ENCODE measurements at regions not wholly inside any gene's neighbourhood (a gene's known extent, or its start where the extent isn't known, plus 50 kb on each side); places are given as distances from the start of the nearest gene placed in this dataset.
"Not testable (repeated sequence)": the region's sequence is repeated elsewhere in the genome, so short reads cannot be mapped to it uniquely, and the experiment has no call there.

DNA sequence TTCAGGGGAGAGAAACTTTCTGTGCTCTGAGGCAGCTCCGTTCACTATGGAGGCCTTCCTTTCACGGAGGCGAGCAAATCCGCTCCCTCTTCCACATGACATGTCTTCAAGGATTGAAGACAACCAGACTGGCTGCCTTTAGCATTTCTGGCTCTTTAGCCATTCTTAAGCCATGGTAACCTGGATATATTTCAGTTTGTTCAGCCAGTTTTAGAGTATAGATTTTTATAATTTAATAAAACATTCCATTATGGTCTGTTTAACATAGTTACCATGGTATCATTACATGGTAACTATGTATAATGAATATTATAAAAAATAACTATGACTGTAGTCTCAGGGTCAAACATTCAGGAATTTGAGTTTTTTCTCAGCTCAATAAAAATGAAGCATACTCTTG lies 54.2 kb upstream of the NFIA start:
- H3K36me3 ChIP-seq (ENCODE audit: control insufficient read depth, insufficient read depth, low read length), result no peaks in the 10 kb centered on the region
- H3K4me1 Mint-ChIP-seq, result no peaks in the 10 kb centered on the region
- DNase-seq (no peak), ATAC-seq (ENCODE audit: low read depth in 2 of 2) (no peak)
- H3K4me3 ChIP-seq (ENCODE audit: low read depth, low read length), result no peak overlapping the region
- peaks cover 0 to 2% (median 0%) of the 10 kb centered on the region in 7 donors for H3K9me3 Mint-ChIP-seq
- no peaks in the 10 kb centered on the region for H3K27me3 ChIP-seq (ENCODE audit: control insufficient read depth, insufficient read depth, low read length)
- H3K27ac Mint-ChIP-seq, result no peak overlapping the region
- H3K4me3 Mint-ChIP-seq, result no peak overlapping the region
- H3K27ac ChIP-seq (ENCODE audit: insufficient read depth, low read length, poor library complexity, severe bottlenecking), result no peak overlapping the region
- H3K9me3 ChIP-seq (ENCODE audit: control insufficient read depth in 2 of 2, low read length in 2 of 2), result no peaks in the 10 kb centered on the region
- no peaks in the 10 kb centered on the region for H3K4me1 ChIP-seq (ENCODE audit: control insufficient read depth, insufficient read depth, low read length, poor library complexity, severe bottlenecking)
- H3K27me3 Mint-ChIP-seq, result peaks cover 12% of the 10 kb centered on the region
- H3K36me3 Mint-ChIP-seq, result no peaks in the 10 kb centered on the region

DNA sequence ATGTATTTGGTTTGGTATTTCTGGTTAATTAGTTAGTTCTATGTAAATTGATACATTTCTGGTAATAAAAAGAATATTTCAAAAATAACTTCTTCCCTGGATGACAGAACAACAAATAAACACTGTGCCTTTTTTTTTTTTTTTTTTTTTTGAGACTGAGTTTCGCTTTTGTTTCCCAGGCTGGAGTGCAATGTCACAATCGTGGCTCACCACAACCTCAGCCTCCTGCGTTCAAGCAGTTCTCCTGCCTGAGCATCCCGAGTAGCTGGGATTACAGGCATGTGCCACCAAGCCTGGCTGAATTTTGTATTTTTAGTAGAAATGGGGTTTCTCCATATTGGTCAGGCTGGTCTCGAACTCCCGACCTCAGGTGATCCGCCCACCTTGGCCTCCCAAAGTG lies 64.3 kb upstream of the NFIA start:
- not testable (repeated sequence) for H3K9me3 ChIP-seq (ENCODE audit: control insufficient read depth in 2 of 2, low read length in 2 of 2); H3K9me3 Mint-ChIP-seq; H3K27ac ChIP-seq (ENCODE audit: insufficient read depth, low read length, poor library complexity, severe bottlenecking); DNase-seq; H3K4me1 Mint-ChIP-seq; H3K36me3 ChIP-seq (ENCODE audit: control insufficient read depth, insufficient read depth, low read length); H3K4me3 Mint-ChIP-seq; H3K4me3 ChIP-seq (ENCODE audit: low read depth, low read length); H3K36me3 Mint-ChIP-seq; H3K4me1 ChIP-seq (ENCODE audit: control insufficient read depth, insufficient read depth, low read length, poor library complexity, severe bottlenecking); ATAC-seq (ENCODE audit: low read depth in 2 of 2); H3K27ac Mint-ChIP-seq; H3K27me3 ChIP-seq (ENCODE audit: control insufficient read depth, insufficient read depth, low read length)
- H3K27me3 Mint-ChIP-seq, result peaks cover 22% of the 10 kb centered on the region

DNA sequence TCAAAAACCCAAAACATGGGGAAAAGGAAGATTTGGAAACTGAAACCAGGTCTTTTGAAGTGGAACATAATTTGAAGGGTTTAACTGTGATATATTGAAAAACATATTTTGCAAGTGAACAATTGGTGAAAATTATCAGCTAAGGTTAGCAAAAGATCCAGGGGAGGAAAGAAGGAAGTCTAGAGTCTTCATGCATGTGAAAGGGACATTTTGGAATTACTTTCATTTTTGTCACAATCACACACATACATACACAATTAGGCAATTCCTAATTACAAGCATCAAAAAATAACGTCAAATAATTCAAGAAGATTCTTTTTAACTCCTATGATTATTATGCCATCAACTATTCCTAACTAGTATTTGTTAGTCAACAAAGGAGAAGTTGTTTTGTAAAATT lies 64.7 kb upstream of the NFIA start:
- H3K27me3 Mint-ChIP-seq, result peaks cover 22% of the 10 kb centered on the region
- H3K9me3 Mint-ChIP-seq, result no peaks in the 10 kb centered on the region
- H3K9me3 ChIP-seq (ENCODE audit: control insufficient read depth in 2 of 2, low read length in 2 of 2), result no peaks in the 10 kb centered on the region
- H3K27ac ChIP-seq (ENCODE audit: insufficient read depth, low read length, poor library complexity, severe bottlenecking), result no peak overlapping the region
- no peak overlapping the region for H3K4me3 Mint-ChIP-seq
- no peak overlapping the region for H3K27ac Mint-ChIP-seq
- peaks cover 4% of the 10 kb centered on the region for H3K27me3 ChIP-seq (ENCODE audit: control insufficient read depth, insufficient read depth, low read length)
- no peaks in the 10 kb centered on the region for H3K4me1 ChIP-seq (ENCODE audit: control insufficient read depth, insufficient read depth, low read length, poor library complexity, severe bottlenecking)
- H3K4me1 Mint-ChIP-seq, result peaks cover 0 to 3% (median 1%) of the 10 kb centered on the region in 4 donors
- no peaks in the 10 kb centered on the region for H3K36me3 Mint-ChIP-seq
- H3K36me3 ChIP-seq (ENCODE audit: control insufficient read depth, insufficient read depth, low read length), result no peaks in the 10 kb centered on the region
- no peak overlapping the region for H3K4me3 ChIP-seq (ENCODE audit: low read depth, low read length)
- DNase-seq (no peak), ATAC-seq (ENCODE audit: low read depth in 2 of 2) (no peak)

DNA sequence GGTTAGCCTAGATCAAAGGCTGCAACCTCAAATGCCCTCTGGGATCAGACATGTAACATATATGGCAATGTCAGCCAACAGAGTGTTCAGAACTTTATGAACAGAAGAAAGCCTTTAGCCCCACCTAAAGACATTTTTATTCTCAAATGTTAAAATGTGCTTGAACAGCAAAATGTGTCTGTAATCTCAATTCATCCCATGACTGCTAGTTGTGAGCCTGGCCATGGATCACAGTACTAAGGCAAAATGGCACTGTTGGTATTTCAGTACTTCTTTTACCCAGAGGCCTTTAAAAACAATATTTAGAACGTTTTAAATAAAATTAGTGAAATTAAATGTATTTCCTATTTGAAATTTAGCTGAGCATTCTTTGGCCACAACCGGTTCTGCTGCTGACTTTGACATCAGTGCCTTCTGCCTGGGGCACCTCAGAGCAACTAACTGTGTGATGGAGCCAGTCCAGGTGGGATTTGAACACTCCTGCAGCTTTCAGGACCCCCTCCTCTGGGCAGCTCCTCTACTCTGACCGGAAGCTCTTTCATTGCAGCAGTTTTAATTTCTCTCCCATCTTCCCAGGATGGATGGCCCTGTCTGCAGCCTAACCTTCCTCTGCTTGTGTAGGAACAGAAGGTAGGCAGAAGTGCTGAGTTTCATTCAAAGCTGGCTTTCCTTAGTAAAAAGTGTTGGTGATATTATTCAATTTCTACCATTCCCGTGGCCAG lies 68.3 kb upstream of the NFIA start:
- no peak overlapping the region for H3K4me3 Mint-ChIP-seq
- no peak for ATAC-seq (ENCODE audit: low read depth in 2 of 2)
- H3K27me3 ChIP-seq (ENCODE audit: control insufficient read depth, insufficient read depth, low read length), result peaks cover 2% of the 10 kb centered on the region
- no peaks in the 10 kb centered on the region for H3K4me1 ChIP-seq (ENCODE audit: control insufficient read depth, insufficient read depth, low read length, poor library complexity, severe bottlenecking)
- H3K4me3 ChIP-seq (ENCODE audit: low read depth, low read length), result no peak overlapping the region
- H3K9me3 ChIP-seq (ENCODE audit: control insufficient read depth in 2 of 2, low read length in 2 of 2), result no peaks in the 10 kb centered on the region
- no peaks in the 10 kb centered on the region for H3K36me3 ChIP-seq (ENCODE audit: control insufficient read depth, insufficient read depth, low read length)
- H3K27ac ChIP-seq (ENCODE audit: insufficient read depth, low read length, poor library complexity, severe bottlenecking), result no peak overlapping the region
- peaks cover 23% of the 10 kb centered on the region for H3K27me3 Mint-ChIP-seq
- no peaks in the 10 kb centered on the region for H3K36me3 Mint-ChIP-seq
- H3K4me1 Mint-ChIP-seq, result peaks cover 0 to 3% (median 1%) of the 10 kb centered on the region in 4 donors
- H3K9me3 Mint-ChIP-seq, result no peaks in the 10 kb centered on the region
- DNase-seq, result no peak
- H3K27ac Mint-ChIP-seq, result no peak overlapping the region

DNA sequence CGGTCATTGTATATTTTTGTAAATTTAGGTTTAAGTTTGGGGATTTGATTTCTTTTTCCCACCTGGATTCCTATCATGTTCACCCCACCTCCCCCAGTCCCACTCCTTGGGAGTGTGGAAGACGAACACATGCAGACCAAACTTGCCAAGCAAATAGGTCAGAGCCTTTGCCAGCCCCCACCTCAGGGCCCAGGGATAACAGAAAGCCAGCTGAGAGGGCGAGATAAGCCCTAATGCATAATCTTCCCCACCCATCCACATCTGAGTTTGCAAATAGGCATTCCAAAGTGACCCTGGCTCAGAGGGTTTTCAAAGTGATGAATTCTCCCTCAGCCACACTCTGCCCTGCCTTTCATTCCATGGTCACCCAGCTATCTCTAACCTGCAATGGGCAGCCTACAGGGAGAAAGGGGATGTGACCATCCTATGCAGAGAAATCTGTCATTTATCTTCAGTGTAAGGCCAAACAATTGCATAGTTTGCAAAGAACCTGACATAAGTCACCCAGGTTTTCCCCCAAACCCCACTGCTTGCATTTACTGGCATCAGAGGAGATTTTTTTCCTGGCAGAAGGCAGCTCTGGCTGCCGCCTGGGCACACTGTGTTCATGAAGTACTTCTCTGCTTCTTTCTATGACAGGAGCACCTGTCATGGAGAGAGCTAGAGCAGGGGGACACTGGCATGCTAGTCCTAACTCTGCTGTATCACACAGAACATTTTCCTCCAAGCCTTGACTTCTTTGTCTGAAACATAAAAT lies 69.0 kb upstream of the NFIA start:
- Histone ChIP-seq H3K27me3 (ENCODE audit: control insufficient read depth, insufficient read depth, low read length) (peaks cover 2% of the 10 kb centered on the region), H3K36me3 (ENCODE audit: control insufficient read depth, insufficient read depth, low read length) (no peaks in the 10 kb centered on the region), H3K4me3 (ENCODE audit: low read depth, low read length) (no peak overlapping the region), H3K4me1 (ENCODE audit: control insufficient read depth, insufficient read depth, low read length, poor library complexity, severe bottlenecking) (no peaks in the 10 kb centered on the region), H3K27ac (ENCODE audit: insufficient read depth, low read length, poor library complexity, severe bottlenecking) (no peak overlapping the region), H3K9me3 (ENCODE audit: control insufficient read depth in 2 of 2, low read length in 2 of 2) (no peaks in the 10 kb centered on the region)
- Mint-ChIP-seq H3K4me1 (peaks cover 0 to 3% (median 1%) of the 10 kb centered on the region in 4 donors), H3K9me3 (no peaks in the 10 kb centered on the region), H3K4me3 (no peak overlapping the region), H3K27ac (no peak overlapping the region), H3K36me3 (no peaks in the 10 kb centered on the region), H3K27me3 (peaks cover 23% of the 10 kb centered on the region)
- DNase-seq (no peak), ATAC-seq (ENCODE audit: low read depth in 2 of 2) (no peak)

DNA sequence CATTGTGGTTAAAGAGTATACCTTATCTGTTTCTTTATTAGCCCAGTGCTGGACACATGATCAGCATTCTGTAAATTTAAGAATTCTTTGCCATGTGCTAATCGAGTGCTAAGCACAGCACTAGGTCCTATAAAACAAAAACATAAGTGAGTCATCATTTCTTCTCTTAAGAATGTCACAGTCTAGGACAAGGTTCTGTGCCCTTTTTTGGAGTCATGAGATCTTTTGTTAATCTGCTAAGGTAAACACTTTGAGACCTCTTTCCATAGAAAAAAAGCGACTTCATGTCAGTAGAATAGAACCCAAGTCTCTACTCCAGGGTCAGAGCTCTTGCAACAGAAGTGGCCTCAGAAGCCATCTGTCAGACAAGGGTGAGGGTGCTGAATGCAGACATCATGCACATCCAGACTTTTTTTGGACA lies 70.0 kb upstream of the NFIA start:
- Histone ChIP-seq H3K36me3 (ENCODE audit: control insufficient read depth, insufficient read depth, low read length) (no peaks in the 10 kb centered on the region), H3K27ac (ENCODE audit: insufficient read depth, low read length, poor library complexity, severe bottlenecking) (no peak overlapping the region), H3K27me3 (ENCODE audit: control insufficient read depth, insufficient read depth, low read length) (peaks cover 2% of the 10 kb centered on the region), H3K4me1 (ENCODE audit: control insufficient read depth, insufficient read depth, low read length, poor library complexity, severe bottlenecking) (no peaks in the 10 kb centered on the region), H3K9me3 (ENCODE audit: control insufficient read depth in 2 of 2, low read length in 2 of 2) (no peaks in the 10 kb centered on the region), H3K4me3 (ENCODE audit: low read depth, low read length) (no peak overlapping the region)
- Mint-ChIP-seq H3K4me1 (no peaks in the 10 kb centered on the region), H3K4me3 (no peak overlapping the region), H3K27me3 (peaks cover 19% of the 10 kb centered on the region), H3K27ac (no peak overlapping the region), H3K9me3 (no peaks in the 10 kb centered on the region), H3K36me3 (no peaks in the 10 kb centered on the region)
- DNase-seq, result no peak
- ATAC-seq (ENCODE audit: low read depth in 2 of 2), result no peak

DNA sequence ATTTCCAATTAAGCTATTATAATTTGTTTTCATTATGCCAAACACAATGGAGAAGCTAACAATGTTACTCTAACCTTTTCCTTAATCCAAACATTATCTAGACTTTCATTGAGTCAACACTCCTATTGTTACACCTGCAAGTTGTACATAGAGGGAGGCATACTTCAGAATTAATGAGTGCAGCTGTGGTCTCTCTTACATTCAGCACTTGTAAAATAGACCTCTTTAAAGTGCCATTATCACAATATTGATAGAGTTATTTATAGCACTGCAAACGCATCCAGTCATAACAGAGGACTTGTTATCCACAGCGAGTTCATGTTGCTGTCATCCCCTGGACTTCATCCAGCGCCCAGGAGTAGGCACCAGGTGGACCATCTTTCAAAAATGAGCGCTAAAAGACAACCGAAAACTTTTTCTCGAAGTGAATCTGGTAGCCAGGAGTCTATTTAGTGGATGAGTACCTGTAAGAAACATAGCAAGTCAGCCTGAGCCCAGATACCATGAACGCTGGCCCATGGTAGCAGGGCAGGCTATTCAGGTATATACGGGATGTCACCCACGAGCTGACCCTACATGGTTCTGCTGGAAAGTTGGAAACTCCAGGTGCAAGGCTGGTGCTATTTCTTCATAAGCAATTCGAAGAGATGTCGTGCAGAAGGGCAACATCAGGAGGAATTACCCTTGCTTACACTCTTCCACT lies 70.6 kb upstream of the NFIA start:
- Mint-ChIP-seq H3K27ac (no peak overlapping the region), H3K27me3 (peaks cover 13% of the 10 kb centered on the region), H3K4me3 (no peak overlapping the region), H3K9me3 (no peaks in the 10 kb centered on the region), H3K4me1 (no peaks in the 10 kb centered on the region), H3K36me3 (no peaks in the 10 kb centered on the region)
- no peaks in the 10 kb centered on the region for H3K4me1 ChIP-seq (ENCODE audit: control insufficient read depth, insufficient read depth, low read length, poor library complexity, severe bottlenecking)
- H3K27ac ChIP-seq (ENCODE audit: insufficient read depth, low read length, poor library complexity, severe bottlenecking), result no peak overlapping the region
- ATAC-seq (ENCODE audit: low read depth in 2 of 2) (no peak), DNase-seq (no peak)
- no peak overlapping the region for H3K4me3 ChIP-seq (ENCODE audit: low read depth, low read length)
- no peaks in the 10 kb centered on the region for H3K36me3 ChIP-seq (ENCODE audit: control insufficient read depth, insufficient read depth, low read length)
- no peaks in the 10 kb centered on the region for H3K9me3 ChIP-seq (ENCODE audit: control insufficient read depth in 2 of 2, low read length in 2 of 2)
- peaks cover 1% of the 10 kb centered on the region for H3K27me3 ChIP-seq (ENCODE audit: control insufficient read depth, insufficient read depth, low read length)
